Stimulated activated CD4-positive, alpha-beta T cell treated with anti-CD3 and anti-CD28 coated beads, TNF-alpha, amount 100 ng/mL, for 24 hours (primary cell): ENCODE measurements at regions not wholly inside any gene's neighbourhood (a gene's known extent, or its start where the extent isn't known, plus 50 kb on each side); places are given as distances from the start of the nearest gene placed in this dataset.
A peak's percentile ranks its signal among the peaks of the same experiment; 100 is the strongest.

ENCODE experiments used
- DNase-seq, 3 experiments: peaks; one replicate each; pipeline ENCODE4 v3.0.0-alpha.2; 2020; ENCODE audit warnings: low read depth in 3 of 3

GRCh38 chr6:105909106-105909505 is 177.0 kb upstream of the PRDM1 start:
- no peak for DNase-seq

DNA sequence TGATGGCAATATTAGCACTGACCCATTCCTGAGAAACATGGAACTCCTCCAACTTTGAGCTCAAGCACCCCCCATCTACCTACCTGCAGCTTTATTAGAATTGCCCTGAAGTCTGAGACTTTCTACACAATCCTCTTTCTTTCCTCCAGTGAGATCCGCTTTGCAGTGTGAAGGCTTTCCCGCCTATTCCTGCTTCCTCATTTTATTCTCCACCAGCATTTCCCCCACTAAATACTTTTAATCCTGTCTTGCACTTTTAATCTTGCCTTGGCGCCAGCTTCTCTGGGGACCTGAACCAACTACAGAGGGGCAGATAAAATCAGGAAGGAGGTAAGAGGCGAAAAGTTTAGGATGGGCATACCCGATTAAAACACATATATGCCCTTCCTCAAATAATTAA is 178.1 kb upstream of the PRDM1 start:
- DNase-seq = no peak

GRCh38 chr6:105907301-105907700 is 178.8 kb upstream of the PRDM1 start:
- no peak for DNase-seq

- no peak for DNase-seq
Measured at GRCh38 chr6:105902401-105903031, 183.6 kb upstream of the PRDM1 start.

- no peak for DNase-seq
Measured at GRCh38 chr6:105901583-105901982, 184.6 kb upstream of the PRDM1 start.

GRCh38 chr6:105900125-105900937 is 185.8 kb upstream of the PRDM1 start:
- peak in 1 of 3 experiments; percentile 17 for DNase-seq

- peak in 1 of 3 experiments; percentile 9 for DNase-seq
Measured at GRCh38 chr6:105898286-105898685, 187.8 kb upstream of the PRDM1 start.

- DNase-seq = no peak
Measured at GRCh38 chr6:105897131-105897530, 189.0 kb upstream of the PRDM1 start.

DNA sequence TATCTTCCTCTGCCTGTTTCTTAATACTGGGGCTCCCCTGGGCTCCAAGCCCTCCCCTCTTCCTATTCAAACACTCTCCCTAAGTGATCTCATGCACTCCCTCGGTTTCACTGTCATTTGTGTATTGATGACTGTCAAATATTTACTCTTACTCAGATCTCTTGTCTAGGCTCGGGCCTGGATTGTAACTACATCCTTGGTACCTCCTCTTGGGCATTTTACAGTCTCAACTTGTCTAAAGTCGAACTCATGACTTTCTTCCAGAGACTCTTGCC is 189.4 kb upstream of the PRDM1 start:
- DNase-seq = no peak

- no peak for DNase-seq
Measured at GRCh38 chr6:105896052-105896820, 189.9 kb upstream of the PRDM1 start.

DNA sequence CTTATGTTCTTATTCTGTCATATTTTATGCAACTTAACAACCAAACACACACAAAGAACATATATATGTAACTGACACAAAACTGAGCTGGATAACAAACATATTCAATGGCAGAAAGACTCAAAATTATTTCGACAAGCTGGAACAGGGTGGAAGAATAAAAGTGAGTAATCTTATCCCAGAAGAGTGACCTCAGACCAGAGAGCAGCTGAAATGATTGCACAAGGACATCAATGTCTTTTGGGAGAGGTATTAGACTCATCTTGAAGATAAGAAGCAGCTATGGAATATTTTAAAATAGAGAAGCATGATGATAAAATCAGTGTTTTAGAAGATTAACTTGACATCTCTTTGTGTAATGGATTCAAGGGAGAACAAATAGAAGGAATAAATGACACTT is 191.6 kb upstream of the PRDM1 start:
- no peak for DNase-seq

DNA sequence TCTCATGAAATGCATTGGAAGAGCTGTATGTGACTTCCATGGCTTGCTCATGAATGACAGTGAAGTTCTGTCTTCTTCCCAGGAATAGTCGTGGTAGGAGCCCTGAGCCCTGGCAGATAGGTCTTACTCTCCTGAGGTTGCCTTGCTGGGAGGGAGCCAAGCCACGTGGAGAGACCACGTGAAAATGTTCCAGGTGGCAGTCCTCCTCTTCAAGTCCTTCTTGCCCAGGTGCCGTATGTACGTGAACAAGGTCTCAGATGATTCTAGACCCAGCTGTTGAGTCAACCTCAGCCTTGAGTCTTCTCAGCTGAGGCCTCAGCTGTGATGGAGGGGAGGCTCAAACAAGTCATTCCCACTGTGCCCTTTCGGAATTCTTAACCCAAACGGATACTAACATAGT is 192.4 kb upstream of the PRDM1 start:
- no peak for DNase-seq

- DNase-seq = no peak
Measured at GRCh38 chr6:105892577-105893262, 193.4 kb upstream of the PRDM1 start.

GRCh38 chr6:105890521-105891244 is 195.5 kb upstream of the PRDM1 start:
- DNase-seq = no peak

GRCh38 chr6:105889902-105890301 is 196.2 kb upstream of the PRDM1 start:
- DNase-seq = no peak

DNA sequence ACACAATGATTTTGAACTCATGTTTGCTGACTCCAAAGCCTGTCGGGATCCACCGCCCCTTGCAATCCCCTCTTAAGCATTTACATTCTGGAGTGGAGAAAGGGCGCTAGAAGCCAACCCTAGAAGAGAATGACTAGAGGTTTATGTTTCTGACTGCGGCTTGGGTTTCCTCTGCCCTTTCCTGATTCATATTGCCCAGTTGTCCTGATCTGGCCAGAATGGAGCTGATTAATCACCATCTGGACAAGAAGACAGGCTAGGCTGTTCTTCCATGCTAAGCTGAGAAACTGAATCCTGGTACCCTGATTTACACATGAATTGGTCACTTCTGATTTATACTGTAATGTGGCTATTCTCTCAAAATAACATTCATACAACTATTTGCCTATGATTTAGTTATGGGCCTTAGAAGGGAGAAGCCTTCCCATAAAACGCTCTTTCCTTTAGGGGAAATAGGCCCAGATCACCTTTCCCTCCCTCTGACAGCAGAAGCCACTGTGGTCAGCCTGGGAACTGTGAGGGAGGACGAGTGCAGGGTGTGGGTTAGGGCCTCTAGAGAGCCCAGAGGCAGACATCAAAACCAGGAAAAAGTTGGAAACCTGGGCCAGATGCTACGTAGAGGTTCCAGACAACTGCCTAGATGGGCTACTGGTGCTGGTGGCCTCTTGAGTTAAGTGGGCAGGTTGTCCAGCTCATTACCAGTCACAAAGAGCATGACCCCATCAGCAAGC is 199.2 kb upstream of the PRDM1 start:
- no peak for DNase-seq

DNA sequence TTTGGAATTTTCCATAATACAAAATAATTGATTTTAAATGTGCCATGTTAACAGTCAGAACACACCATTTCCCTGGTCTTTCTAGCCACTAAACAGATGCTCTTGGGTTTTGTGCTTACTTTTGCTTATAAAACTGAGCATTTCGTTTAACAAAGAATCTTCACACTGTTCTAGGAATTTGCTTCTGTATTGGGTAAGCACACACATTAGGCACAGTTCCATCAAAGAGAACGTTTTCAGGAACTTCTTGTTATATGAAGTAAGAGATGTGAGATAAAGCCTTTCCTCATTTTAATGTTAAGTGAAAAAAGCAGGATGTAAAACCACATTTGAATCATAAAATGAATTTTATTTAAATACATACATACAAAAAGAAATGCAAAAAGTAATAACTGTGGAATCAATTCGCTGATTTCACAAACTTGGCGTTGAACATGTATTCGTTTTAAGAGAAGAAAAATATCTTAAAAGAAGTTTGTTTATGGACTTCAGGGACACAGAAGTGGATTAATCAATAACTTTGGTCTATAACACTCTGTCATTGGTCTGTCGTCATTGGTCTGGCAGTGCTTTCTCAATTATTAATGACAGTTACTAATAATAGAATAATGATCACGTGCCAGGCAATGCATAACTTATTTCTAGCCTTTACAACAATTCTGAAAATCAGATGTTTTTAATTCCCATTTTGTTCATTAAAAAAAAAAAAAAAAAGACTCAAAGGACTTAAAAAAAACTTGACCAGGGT is 199.9 kb upstream of the PRDM1 start:
- no peak for DNase-seq

GRCh38 chr6:105884426-105884825 is 201.7 kb upstream of the PRDM1 start:
- DNase-seq = no peak

DNA sequence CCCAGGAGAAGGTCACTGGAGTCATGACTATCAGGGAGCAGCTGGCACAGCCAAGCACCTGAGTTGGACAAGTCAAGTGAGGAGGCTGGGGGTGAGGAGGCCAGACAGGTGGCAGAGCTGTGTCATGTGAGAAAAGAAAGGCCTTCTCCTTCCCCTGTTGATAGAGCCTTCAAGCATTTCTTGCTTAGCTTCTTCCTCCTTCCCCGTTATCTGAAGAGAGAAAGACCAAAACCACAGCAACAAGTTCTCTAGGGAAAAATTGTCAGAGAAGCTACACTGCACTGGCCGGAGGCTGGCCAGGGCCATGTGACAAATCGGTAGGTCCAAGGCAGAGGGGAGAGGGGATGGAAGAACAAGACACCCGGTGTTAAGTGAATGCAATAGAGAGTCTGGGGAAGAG is 202.1 kb upstream of the PRDM1 start:
- no peak for DNase-seq

DNA sequence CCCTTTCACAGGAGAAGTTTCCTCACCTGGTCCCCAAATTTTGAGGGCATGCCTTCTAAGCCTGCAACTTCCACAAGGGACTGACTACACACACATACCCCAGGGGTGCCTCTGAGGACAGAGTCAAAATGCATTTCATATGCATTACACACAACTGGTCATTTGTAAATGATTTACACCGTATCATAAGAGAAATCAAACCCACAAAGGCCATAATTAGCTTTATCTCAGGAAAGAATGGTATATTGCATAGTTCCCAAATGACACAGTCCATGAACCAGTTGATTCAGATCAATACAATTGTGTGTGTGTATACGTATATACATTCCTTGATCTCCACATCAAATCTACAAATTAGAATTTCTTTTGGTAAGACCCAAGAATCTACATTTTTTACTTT is 203.3 kb upstream of the PRDM1 start:
- DNase-seq = no peak
